GM18873 (cell line): ENCODE measurements at regions not wholly inside any gene's neighbourhood (a gene's known extent, or its start where the extent isn't known, plus 50 kb on each side); places are given as distances from the start of the nearest gene placed in this dataset.

Experiments used
- ATAC-seq: cut with Tn5 transposase; IDR thresholded peaks from one replicate; pipeline ENCODE4 v1.9.1; 2021; ENCODE audit warnings: mild to moderate bottlenecking, moderate library complexity, moderate number of reproducible peaks; ENCODE audit not compliant: unreplicated experiment, low FRiP score

DNA sequence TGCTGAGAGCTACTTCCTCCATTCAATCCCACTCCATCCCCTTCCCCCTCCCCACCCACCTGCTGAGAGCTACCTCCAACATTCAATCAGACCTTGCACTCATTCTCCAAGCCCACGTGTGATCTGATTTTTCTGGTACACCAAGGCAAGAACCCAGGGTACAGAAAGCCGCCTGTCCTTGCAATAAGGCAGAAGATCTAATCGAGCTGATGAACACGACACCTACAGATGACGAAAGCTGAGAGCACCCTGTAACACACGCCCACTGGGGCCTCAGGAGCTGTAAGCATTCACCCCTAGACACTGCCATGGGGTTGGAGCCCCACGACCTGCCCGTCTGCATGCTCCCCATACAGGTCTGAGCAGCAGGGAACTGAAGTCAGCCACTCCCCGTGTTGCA, 58.3 kb downstream of the TRIML1 start:
- no peak for ATAC-seq

DNA sequence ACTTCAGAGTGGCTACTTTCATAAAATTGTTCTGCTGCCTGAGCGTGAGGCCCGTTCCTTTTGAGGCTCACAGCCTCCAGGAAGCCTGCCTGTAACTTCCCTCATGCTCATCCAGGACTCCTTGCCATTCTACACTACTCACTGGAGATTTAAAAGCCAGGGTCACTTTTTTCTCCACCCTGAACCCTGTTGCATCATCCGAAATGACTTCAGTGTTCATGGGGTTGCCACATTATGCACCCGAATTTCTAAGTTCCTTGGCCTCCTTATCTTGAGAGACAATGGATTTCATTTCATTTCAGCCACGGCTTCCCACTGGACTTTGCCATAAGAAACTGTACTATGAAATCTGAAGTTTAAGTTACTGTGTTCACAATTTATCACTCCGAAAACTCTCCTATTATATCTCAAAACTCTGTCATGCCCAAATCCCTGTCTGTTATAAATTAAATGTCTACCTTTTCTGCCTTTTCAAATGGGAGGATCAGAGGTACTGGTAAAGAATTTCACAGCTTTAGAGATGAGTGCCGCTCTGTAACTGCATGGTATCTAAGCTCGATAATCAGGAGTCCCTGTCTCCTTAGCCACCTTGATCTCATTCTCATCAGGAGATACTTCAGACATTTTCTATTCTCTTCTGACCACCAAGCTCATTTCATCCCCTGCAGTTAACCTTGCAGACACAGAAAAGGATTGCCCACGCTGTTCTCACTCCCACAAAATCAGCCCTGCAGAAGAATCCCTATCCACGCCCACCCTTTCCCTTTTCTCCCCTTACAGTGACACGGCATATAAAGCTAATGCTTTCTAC, 59.9 kb downstream of the TRIML1 start:
- ATAC-seq: no peak

DNA sequence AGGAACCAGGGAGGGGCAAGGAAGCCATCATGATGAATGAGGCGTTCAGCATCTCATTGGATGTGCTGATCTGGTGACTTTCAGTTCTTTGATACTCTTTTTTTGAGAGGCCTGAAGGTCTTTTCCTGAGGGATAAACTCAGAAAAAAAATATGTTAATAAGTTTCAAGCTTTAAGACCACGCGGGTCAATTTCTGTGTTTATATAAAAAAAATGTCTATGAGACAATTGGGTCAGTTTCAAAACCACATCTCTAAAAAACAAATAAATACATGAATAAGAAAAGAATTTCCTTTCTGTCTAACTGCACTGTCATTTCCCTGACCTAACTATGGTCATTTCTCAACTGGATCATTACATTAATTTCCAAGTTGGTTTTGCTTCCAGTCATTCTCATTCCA, 62.6 kb downstream of the TRIML1 start:
- ATAC-seq: no peak

DNA sequence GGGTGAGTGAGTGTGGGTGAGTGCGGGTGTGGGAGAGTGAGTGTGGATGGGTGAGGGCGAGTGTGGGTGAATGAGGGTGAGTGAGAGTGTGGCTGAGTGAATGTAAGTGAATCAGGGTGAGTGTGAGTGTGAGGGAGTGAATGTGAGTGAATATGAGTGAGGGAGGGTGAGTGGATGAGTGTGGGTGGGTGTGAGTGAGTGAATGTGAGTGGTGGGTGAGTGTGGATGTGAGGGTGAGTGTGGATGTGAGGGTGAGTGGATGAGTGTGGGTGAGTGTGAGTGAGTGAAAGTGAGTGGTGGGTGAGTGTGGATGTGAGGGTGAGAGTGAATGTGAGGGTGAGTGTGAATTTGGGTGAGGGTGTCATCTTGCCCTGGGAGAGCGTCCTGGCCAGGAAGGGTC, 67.5 kb downstream of the TRIML1 start:
- ATAC-seq: no peak

DNA sequence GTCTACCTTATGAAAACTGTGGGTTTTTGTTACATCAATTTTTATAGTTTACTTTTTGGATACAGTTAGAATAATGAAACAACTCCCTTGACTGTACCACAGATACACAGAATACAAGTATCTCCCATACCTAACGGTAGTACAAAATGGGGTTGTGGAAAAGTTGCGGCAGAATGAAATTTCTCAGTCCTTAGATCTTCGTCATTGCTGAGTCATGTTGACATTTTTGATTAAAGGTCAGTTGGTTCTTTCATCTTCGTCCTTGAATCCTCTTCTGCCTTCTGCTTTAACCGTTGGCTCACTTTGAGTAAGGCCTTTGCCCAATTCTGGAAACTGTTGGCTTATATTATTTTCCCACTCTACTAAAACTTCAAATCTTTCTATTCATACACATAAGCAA, 75.6 kb downstream of the TRIML1 start:
- ATAC-seq: no peak

DNA sequence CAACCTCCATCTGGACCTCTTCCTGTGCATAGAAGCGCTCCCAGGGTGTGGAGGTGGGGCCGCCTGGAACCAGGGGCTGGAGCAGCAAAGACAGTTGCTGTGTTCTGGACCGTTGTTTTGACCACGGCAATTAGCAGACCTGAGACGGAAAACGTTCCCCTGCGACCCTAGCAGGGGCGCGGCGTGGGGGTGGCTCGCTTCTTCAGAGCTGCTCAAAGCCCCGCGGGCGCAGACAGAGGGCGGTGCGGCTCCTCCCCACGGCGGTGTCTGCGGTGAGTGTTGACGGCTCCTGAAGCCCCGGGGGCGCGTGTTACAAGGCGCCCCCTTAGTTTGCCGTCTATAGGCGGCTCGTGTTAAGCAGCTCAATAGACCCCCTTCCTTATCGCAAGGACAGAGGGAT, 79.2 kb downstream of the TRIML1 start:
- no peak for ATAC-seq

DNA sequence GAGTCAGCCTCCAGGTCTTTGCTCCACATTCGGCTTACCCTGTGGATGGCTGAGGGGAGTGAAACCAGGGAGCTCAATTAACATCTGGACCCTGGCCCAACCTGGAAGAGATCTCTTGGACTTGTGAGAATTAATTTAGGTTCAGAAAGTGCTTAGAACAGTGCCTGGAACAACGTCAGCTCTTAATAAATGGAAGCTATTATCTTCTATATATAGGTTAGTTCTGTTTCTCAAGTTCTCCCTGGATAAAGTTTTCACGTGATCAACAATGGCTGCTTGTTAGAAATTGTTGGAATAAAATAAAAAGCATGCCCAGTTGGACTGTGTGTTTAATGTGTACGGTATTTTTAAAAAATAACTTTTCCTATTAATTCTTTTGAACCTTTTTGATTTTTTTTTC, 80.8 kb downstream of the TRIML1 start:
- no peak for ATAC-seq

DNA sequence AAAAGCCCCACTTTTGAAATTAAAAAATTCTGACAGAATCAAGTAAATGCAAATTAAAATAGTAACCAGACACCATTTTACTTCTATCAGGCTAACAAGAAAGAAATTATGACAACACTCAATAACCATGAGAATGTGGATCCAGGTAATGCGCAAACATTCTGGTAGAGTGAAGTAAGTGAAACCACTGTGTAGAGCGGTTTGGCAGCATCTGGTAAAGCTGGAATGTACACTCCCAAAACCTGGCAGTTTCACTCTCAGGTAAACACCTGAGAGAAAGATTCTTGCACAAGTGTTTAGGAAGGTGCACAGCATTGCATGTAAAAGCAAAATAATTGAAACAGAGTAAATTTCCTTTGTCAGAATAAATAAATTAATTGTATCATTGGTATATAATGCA, 81.8 kb downstream of the TRIML1 start:
- no peak for ATAC-seq

DNA sequence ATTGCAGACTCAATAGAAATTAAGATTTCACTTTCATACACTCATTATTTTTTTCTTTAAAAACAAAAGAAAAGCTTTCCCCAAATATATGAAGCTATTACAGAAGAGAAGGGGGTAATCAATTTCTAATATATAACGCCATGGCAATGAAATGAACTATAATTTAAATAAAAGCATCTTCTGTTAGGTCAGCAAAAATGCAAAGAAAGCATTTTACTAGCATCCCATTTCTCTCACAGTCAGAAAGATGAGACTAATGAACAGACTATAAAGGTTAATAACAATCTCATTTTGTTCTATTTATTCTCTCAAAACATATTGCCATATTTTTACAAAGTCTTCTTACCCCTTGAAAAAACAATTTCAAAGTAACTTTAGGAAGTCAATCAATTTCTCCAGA, 89.0 kb downstream of the TRIML1 start:
- no peak for ATAC-seq

DNA sequence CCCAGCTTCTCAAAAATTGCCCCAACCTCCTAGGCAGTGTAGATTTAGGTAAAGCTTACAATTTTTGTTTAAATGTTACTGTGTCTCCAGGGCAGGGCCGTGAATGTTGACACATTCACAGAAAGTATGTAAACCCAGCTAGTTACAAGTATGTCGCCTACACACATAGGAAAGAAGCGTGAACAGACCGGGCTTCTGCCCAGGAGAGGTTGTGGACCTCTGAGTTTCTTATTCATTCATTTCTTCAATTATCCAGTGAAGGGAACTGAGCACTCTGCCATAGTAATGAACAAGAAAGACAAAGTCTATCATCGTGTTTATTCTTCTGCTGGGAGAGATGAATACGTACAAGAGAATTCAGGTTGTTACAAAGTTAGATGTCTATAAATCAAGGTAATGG, 93.2 kb downstream of the TRIML1 start:
- ATAC-seq: no peak

DNA sequence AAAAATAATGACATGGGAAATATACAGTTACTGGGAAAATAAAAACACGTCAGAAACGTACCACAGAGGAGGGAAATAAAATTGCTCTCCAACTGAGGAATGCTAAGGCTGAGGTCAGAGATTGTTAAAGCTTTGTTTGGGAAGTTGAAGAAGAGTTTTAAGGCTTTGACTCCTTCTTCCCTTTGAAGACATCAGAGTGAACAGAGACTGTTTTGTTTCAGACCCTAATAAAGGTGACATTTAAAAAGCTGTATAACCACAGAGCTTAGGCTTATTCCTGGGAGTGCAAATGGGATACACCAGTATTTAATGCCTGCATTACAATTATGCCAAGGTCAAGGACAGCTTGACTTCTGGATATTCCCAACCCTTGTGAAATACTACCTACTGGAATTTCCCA, 102.8 kb downstream of the TRIML1 start:
- ATAC-seq: no peak

DNA sequence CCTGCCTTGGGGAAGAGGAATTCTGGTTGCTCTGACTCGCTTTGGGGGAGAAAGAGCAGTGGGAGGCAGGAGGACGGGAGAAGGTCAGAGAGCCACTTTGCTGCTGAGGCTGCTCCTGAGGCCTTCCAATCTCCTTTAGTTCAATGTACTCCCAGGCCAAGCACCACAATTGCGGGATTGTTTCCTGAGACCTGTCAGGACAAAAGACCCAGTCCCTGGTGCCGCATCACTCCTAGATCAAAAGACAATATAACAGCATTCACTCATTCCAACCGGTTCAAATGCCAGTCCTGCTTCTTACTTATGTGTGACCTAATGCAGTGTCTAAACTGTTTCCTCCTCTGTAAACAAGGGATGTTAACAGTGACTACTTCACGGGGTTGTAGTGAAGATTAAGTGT, 106.4 kb downstream of the TRIML1 start:
- ATAC-seq: no peak

DNA sequence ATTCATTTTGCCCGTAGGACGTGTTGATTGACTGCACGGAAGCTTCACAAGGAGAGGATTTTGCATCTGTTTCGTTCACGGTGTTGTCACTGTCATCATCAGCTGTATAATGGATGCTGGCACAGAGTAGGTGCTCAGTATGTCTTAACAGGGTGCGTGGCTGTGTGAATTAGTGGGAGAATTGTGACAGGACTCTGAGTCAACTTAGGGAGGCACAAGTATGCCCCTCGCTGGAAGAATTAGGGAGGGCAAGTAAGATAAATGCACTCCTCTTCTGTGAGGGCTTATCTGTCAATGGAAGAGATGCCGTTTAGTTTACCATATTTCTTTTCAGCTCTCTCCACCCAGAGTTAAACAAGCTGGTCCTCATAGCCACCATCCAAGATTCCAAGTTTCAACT, 107.2 kb downstream of the TRIML1 start:
- ATAC-seq: no peak

DNA sequence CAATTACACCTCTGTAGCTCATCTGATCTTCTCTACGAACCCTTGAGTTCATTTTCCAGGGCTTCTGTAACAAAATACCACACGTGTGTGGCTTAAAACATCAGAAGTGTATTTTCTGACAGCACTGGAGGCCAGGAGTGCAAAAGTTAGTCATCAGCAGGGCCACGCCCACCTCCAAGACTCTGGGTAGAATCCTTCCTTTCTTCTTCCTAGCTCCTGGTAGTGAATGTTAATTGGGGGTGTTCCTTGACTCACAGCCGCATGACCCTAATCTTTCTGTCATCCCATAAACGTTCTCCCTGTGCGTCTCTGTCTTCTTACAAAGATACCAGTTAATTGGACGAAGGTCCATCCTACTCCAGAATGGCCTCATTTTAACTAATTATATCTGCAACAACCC, 115.0 kb downstream of the TRIML1 start:
- ATAC-seq: no peak

DNA sequence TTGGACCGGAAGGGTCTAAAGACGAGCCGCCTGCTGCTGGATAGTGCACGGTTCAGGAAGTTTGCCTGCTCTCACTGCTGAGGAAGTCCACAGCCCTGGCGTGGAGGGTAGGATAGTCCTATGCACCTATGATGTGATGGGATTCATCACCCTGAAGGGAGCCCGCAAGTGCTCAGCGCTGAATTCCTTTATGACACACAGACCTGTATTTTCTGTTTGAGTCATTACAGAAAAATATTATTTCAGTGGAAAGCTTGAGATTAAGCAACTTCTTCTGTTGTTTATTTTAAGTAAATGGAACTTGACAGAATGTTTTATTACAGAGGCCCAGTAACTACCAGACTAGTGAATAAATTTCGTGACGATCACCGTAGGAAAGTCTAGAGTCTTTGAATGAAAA, 123.2 kb downstream of the TRIML1 start:
- no peak for ATAC-seq

DNA sequence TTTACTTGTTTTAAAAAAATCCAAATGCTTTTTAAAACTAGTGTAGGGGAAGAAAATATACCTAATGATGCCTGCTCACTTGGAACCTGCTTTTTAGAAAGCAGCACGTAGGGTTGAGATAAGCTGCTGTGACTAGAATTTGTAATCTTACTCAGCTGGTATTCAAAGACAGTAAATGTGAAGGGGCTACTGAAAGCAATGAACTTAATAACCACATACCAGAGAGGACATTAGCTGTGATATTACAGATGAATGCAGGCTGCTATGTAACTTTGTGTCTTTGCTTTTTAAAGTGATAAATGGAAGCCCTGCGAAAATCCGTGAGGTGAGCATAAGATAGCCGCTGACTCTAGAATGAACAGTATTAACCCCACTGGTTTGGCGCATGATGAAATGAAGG, 124.1 kb downstream of the TRIML1 start:
- no peak for ATAC-seq

DNA sequence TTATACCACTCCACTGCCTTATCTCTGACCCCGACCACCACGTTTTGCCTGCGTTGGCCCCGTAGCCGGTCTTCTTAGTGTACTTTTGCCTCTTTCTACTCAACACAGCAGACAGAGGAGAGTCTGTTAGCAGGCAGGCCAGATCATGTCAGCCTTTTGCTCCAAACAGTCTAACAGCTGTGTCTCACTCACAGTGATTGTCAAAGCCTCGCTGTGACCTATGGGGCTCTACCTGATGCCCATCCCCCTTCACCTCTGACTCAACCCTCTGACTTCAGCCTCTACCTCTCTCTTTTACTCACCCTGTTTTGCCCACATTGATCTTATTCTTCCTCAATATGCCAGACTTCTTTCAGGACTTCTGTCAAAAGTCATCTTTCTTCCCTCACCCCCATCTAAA, 127.1 kb downstream of the TRIML1 start:
- ATAC-seq: no peak

DNA sequence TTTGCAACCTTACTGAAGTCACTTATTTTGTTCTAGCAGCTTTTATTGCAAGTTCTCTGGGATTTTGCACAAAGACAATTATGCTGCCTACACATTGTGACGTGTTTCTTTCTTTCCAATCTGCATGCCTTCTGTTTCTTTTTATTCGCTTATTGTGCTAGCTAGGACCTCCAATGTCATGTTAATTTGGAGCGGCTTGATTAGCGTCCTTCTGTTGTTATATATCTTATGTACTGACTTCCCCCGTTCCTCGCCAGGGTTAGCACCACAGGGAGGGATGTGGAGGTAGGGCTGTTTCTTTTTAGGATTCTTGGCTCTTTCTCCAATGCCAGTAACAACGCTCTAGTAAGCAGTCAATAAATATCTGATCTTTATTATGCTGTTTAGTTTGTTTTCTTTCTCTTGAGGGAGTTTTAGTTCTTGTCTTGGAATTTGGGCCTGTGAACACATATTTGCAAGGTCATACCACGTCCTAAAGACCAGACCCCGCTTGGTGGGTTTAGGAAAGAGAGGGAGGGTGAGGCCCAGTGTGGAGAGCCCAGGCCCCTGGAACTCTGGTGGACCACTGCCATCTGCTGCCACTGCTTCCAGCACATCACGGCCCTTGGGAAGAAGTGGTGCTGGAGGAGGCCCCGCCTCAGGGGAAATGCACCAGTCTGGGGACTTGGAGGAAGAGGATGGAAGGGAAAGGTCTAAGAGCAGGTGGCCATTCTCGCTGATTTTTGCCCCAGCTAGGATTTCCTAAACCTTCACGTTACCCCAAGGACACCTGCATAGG, 129.1 kb downstream of the TRIML1 start:
- ATAC-seq: no peak

DNA sequence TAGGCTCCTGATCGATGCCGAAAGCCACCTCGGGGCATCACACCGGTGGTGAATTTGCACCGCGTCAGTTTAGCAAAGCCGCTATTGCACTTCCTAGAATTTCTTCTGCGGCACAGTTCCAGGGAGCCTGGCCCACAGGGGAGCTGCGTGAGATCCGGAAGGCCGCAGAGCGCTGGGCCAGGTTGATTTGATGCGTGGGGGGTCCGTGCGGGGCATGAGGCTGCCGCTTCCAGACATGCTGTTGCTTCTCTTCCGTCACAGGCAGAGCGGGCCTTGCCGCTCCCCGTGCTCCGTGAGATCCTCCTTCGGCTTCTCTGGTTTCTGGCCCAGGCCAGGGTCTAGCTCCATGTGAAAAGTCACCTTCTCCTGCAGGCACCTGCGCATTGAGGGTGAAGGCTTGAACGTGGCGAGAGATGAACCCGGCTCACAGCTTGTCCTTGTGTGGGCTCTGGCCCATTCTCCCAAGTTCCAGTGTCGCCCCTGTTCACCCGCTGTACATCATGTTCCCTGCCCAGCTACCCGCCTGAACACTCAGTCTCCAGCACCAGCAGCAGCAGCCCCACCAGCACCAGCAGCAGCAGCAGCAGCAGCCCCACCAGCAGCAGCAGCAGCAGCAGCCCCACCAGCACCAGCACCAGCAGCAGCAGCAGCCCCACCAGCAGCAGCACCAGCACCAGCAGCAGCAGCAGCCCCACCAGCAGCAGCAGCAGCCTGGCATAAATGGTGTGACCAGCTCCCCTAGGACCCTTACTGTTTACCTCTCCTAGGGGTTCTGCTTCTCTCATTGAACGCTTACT, 131.2 kb downstream of the TRIML1 start:
- no peak for ATAC-seq

DNA sequence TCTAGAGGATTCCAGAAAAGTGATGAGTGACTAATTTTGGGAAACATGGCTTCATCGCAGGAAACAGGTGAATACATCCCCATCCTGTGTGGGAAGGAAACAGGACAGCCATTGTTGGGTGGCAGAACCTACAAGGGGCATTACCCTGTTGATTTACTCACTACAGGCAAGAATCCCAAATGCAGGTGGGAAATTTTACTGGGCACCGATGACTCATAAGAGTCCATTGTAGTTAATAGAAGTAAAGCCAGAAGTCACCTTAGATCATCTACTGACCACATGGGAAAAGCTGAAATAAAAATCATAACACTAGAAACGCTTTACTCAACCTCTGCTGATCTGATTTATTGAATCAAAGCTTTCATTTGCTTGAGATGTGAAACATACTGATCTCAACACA, 136.4 kb downstream of the TRIML1 start:
- no peak for ATAC-seq

DNA sequence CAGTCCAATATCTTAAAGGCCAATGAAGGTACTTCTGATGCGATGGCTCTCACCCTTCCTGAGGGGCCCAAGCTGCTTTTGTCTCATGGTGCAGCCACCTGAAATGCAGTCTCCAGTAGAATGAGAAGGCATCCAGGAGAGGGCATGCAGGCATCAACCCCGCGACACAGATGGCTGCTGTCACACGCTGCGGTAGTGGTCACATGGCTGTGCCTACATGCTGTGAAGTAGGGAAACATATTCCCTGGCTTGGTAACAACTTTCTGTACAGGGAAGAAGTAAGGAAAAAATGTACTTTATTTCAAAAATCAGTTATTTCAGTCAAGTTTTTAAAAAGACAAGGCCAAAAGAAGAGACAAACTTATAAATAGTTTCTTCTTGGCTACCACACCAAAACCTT, 139.9 kb downstream of the TRIML1 start:
- no peak for ATAC-seq
